ENCODE measurements at regions not wholly inside any gene's neighbourhood (a gene's known extent, or its start where the extent isn't known, plus 50 kb on each side); places are given as distances from the start of the nearest gene placed in this dataset.

GRCh38 chr3:194772241-194773000 lies 86.7 kb downstream of the FAM43A start:
- Mint-ChIP-seq H3K27ac (no peak overlapping the region), H3K27me3 (ENCODE audit: insufficient read depth, low read depth, poor library complexity) (peaks cover 15% of the 10 kb centered on the region), H3K4me3 (no peak overlapping the region), H3K9me3 (no peaks in the 10 kb centered on the region), H3K36me3 (ENCODE audit: low read depth) (no peaks in the 10 kb centered on the region), H3K4me1 (peaks cover 16% of the 10 kb centered on the region)
- no peak for TF ChIP-seq NANOG (IDR thresholded peaks at IDR 0.05; ENCODE audit: borderline replicate concordance)
- TF ChIP-seq STAT1 (IDR thresholded peaks at IDR 0.05; ENCODE audit: unreplicated experiment): no peak
- TF ChIP-seq, protein P1, sequence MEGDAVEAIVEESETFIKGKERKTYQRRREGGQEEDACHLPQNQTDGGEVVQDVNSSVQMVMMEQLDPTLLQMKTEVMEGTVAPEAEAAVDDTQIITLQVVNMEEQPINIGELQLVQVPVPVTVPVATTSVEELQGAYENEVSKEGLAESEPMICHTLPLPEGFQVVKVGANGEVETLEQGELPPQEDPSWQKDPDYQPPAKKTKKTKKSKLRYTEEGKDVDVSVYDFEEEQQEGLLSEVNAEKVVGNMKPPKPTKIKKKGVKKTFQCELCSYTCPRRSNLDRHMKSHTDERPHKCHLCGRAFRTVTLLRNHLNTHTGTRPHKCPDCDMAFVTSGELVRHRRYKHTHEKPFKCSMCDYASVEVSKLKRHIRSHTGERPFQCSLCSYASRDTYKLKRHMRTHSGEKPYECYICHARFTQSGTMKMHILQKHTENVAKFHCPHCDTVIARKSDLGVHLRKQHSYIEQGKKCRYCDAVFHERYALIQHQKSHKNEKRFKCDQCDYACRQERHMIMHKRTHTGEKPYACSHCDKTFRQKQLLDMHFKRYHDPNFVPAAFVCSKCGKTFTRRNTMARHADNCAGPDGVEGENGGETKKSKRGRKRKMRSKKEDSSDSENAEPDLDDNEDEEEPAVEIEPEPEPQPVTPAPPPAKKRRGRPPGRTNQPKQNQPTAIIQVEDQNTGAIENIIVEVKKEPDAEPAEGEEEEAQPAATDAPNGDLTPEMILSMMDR (conservative IDR thresholded peaks at IDR 0.05; ENCODE audit: low read depth in 2 of 2): no peak
- TF ChIP-seq ZNF331 (CRISPR knock-in tag; IDR thresholded peaks at IDR 0.05; ENCODE audit: low read depth): no peak
- TF ChIP-seq, protein P2, sequence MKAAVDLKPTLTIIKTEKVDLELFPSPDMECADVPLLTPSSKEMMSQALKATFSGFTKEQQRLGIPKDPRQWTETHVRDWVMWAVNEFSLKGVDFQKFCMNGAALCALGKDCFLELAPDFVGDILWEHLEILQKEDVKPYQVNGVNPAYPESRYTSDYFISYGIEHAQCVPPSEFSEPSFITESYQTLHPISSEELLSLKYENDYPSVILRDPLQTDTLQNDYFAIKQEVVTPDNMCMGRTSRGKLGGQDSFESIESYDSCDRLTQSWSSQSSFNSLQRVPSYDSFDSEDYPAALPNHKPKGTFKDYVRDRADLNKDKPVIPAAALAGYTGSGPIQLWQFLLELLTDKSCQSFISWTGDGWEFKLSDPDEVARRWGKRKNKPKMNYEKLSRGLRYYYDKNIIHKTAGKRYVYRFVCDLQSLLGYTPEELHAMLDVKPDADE (IDR thresholded peaks at IDR 0.05): no peak
- TF ChIP-seq ZNF114 (CRISPR knock-in tag; IDR thresholded peaks at IDR 0.05): no peak
- no peak for TF ChIP-seq POLR2AphosphoS5 (IDR thresholded peaks at IDR 0.05; ENCODE audit: low read depth)
- TF ChIP-seq, protein P3, sequence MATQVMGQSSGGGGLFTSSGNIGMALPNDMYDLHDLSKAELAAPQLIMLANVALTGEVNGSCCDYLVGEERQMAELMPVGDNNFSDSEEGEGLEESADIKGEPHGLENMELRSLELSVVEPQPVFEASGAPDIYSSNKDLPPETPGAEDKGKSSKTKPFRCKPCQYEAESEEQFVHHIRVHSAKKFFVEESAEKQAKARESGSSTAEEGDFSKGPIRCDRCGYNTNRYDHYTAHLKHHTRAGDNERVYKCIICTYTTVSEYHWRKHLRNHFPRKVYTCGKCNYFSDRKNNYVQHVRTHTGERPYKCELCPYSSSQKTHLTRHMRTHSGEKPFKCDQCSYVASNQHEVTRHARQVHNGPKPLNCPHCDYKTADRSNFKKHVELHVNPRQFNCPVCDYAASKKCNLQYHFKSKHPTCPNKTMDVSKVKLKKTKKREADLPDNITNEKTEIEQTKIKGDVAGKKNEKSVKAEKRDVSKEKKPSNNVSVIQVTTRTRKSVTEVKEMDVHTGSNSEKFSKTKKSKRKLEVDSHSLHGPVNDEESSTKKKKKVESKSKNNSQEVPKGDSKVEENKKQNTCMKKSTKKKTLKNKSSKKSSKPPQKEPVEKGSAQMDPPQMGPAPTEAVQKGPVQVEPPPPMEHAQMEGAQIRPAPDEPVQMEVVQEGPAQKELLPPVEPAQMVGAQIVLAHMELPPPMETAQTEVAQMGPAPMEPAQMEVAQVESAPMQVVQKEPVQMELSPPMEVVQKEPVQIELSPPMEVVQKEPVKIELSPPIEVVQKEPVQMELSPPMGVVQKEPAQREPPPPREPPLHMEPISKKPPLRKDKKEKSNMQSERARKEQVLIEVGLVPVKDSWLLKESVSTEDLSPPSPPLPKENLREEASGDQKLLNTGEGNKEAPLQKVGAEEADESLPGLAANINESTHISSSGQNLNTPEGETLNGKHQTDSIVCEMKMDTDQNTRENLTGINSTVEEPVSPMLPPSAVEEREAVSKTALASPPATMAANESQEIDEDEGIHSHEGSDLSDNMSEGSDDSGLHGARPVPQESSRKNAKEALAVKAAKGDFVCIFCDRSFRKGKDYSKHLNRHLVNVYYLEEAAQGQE (IDR thresholded peaks at IDR 0.05; ENCODE audit: unreplicated experiment): no peak
- TF ChIP-seq EZH2 (IDR thresholded peaks at IDR 0.05; ENCODE audit: low read depth, unreplicated experiment): no peak
- TF ChIP-seq CREB1 (CRISPR knock-in tag; IDR thresholded peaks at IDR 0.05; ENCODE audit: low read depth): no peak
- TF ChIP-seq, protein P4, sequence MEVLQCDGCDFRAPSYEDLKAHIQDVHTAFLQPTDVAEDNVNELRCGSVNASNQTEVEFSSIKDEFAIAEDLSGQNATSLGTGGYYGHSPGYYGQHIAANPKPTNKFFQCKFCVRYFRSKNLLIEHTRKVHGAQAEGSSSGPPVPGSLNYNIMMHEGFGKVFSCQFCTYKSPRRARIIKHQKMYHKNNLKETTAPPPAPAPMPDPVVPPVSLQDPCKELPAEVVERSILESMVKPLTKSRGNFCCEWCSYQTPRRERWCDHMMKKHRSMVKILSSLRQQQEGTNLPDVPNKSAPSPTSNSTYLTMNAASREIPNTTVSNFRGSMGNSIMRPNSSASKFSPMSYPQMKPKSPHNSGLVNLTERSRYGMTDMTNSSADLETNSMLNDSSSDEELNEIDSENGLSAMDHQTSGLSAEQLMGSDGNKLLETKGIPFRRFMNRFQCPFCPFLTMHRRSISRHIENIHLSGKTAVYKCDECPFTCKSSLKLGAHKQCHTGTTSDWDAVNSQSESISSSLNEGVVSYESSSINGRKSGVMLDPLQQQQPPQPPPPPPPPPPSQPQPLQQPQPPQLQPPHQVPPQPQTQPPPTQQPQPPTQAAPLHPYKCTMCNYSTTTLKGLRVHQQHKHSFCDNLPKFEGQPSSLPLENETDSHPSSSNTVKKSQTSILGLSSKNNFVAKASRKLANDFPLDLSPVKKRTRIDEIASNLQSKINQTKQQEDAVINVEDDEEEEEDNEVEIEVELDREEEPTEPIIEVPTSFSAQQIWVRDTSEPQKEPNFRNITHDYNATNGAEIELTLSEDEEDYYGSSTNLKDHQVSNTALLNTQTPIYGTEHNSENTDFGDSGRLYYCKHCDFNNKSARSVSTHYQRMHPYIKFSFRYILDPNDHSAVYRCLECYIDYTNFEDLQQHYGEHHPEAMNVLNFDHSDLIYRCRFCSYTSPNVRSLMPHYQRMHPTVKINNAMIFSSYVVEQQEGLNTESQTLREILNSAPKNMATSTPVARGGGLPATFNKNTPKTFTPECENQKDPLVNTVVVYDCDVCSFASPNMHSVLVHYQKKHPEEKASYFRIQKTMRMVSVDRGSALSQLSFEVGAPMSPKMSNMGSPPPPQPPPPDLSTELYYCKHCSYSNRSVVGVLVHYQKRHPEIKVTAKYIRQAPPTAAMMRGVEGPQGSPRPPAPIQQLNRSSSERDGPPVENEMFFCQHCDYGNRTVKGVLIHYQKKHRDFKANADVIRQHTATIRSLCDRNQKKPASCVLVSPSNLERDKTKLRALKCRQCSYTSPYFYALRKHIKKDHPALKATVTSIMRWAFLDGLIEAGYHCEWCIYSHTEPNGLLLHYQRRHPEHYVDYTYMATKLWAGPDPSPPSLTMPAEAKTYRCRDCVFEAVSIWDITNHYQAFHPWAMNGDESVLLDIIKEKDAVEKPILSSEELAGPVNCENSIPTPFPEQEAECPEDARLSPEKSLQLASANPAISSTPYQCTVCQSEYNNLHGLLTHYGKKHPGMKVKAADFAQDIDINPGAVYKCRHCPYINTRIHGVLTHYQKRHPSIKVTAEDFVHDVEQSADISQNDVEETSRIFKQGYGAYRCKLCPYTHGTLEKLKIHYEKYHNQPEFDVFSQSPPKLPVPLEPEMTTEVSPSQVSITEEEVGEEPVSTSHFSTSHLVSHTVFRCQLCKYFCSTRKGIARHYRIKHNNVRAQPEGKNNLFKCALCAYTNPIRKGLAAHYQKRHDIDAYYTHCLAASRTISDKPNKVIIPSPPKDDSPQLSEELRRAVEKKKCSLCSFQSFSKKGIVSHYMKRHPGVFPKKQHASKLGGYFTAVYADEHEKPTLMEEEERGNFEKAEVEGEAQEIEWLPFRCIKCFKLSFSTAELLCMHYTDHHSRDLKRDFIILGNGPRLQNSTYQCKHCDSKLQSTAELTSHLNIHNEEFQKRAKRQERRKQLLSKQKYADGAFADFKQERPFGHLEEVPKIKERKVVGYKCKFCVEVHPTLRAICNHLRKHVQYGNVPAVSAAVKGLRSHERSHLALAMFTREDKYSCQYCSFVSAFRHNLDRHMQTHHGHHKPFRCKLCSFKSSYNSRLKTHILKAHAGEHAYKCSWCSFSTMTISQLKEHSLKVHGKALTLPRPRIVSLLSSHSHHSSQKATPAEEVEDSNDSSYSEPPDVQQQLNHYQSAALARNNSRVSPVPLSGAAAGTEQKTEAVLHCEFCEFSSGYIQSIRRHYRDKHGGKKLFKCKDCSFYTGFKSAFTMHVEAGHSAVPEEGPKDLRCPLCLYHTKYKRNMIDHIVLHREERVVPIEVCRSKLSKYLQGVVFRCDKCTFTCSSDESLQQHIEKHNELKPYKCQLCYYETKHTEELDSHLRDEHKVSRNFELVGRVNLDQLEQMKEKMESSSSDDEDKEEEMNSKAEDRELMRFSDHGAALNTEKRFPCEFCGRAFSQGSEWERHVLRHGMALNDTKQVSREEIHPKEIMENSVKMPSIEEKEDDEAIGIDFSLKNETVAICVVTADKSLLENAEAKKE (CRISPR knock-in tag; IDR thresholded peaks at IDR 0.05): no peak
- TF ChIP-seq EZH2phosphoT487 (IDR thresholded peaks at IDR 0.05; ENCODE audit: unreplicated experiment): no peak
- TF ChIP-seq JUNB (IDR thresholded peaks at IDR 0.05; ENCODE audit: unreplicated experiment): no peak
- Histone ChIP-seq H3K79me2 (replicated peaks; ENCODE audit: insufficient read depth) (no peaks in the 10 kb centered on the region), H3F3A (replicated peaks; ENCODE audit: low read depth) (no peaks in the 10 kb centered on the region), H4K20me1 (replicated peaks; ENCODE audit: insufficient read depth) (no peaks in the 10 kb centered on the region), H3K9me2 (ENCODE audit: insufficient read depth) (peaks cover 5% of the 10 kb centered on the region; the same call in 1 of the 2 replicates), H3K27ac (ENCODE audit: low read depth) (no peak overlapping the region), H3K4me3 (no peak overlapping the region), H3K4me1 (ENCODE audit: insufficient read depth) (no peaks in the 10 kb centered on the region; the same call in 1 of the 2 replicates), H3K36me3 (ENCODE audit: insufficient read depth) (no peaks in the 10 kb centered on the region), H3K27me3 (ENCODE audit: insufficient read depth) (peaks cover 15% of the 10 kb centered on the region; the same call in 1 of the 2 replicates), H3K4me2 (no peak overlapping the region), H2AFZ (no peak overlapping the region)
- ATAC-seq (no peak), DNase-seq (ENCODE audit: low spot score) (no peak)

Data from GM23338 (cell line).